ENCODE measurements at regions not wholly inside any gene's neighbourhood (a gene's known extent, or its start where the extent isn't known, plus 50 kb on each side); places are given as distances from the start of the nearest gene placed in this dataset.

DNA sequence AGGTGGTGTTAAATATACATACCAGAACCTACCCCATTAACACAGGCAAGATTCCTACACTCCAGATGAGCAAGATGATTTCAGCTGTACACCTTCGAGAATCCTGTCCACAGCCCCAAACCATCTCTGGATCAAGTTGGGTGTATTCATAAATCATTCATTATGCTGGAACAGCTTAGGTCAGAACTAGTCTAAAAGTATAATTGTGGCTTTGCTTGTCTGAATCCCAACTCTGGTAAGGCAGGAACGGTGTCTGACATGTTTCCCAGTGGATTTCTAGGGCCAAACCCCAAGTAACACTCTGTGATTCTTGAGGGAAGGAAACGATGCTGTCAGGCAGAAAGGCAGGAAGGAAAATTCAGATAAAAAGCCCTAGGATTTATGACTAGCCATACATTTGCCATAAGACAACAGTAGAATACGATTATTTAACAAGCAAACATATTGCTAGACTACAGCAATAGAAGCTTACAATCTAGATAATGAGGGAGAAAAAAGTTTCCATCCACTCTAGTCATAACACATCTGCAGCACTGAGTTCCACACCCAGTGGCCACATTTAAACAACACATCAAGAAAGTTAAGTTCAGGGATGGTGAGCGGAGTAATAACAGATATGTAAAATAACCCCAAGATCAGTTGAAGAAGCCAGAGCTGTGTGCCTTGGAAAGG is 444.8 kb downstream of the RND3 start:
- Histone ChIP-seq H3K79me2 (ENCODE audit: low read depth) (no peaks in the 10 kb centered on the region), H3K27me3 (ENCODE audit: insufficient read depth, low read depth) (no peaks in the 10 kb centered on the region), H3K4me3 (no peak overlapping the region), H3F3A (ENCODE audit: insufficient read depth, low read depth) (no peaks in the 10 kb centered on the region), H3K9me2 (ENCODE audit: insufficient read depth) (no peaks in the 10 kb centered on the region), H3K9me3 (ENCODE audit: insufficient read depth, low read depth) (no peaks in the 10 kb centered on the region), H2AFZ (no peak overlapping the region), H3K4me2 (no peak overlapping the region), H4K20me1 (ENCODE audit: insufficient read depth) (no peaks in the 10 kb centered on the region), H3K36me3 (ENCODE audit: low read depth) (no peaks in the 10 kb centered on the region), H3K27ac (no peak overlapping the region), H3K4me1 (replicated peaks; ENCODE audit: insufficient read depth) (no peaks in the 10 kb centered on the region)
- no TSS peak for BruUV-seq (replicated peaks)
- no peak for TF ChIP-seq CTCF (conservative IDR thresholded peaks at IDR 0.05)
- no peak for TF ChIP-seq EZH2 (IDR thresholded peaks at IDR 0.05; ENCODE audit: low read depth)
- intact Hi-C loops (cut with micrococcal nuclease; ENCODE audit: unreplicated experiment), result no loop called here
- no peak for DNase-seq
- POLR2A ChIA-PET (ENCODE audit: unreplicated experiment), result no interaction called here
- CTCF ChIA-PET, result no interaction called here

GRCh38 chr2:150041722-150042425 is 445.6 kb downstream of the RND3 start:
- Histone ChIP-seq H3K36me3 (ENCODE audit: low read depth) (no peaks in the 10 kb centered on the region), H3K79me2 (ENCODE audit: low read depth) (no peaks in the 10 kb centered on the region), H3K27ac (no peak overlapping the region), H3K4me3 (no peak overlapping the region), H2AFZ (no peak overlapping the region), H3K9me3 (ENCODE audit: insufficient read depth, low read depth) (no peaks in the 10 kb centered on the region), H3K9me2 (ENCODE audit: insufficient read depth) (no peaks in the 10 kb centered on the region), H3K4me1 (replicated peaks; ENCODE audit: insufficient read depth) (no peaks in the 10 kb centered on the region), H3K27me3 (ENCODE audit: insufficient read depth, low read depth) (no peaks in the 10 kb centered on the region), H3K4me2 (no peak overlapping the region), H3F3A (ENCODE audit: insufficient read depth, low read depth) (no peaks in the 10 kb centered on the region), H4K20me1 (ENCODE audit: insufficient read depth) (no peaks in the 10 kb centered on the region)
- no TSS peak for BruUV-seq (replicated peaks)
- CTCF ChIA-PET, result no interaction called here
- no peak for TF ChIP-seq CTCF (conservative IDR thresholded peaks at IDR 0.05)
- TF ChIP-seq EZH2 (IDR thresholded peaks at IDR 0.05; ENCODE audit: low read depth), result no peak
- DNase-seq, result no peak
- POLR2A ChIA-PET (ENCODE audit: unreplicated experiment), result no interaction called here
- intact Hi-C loops (cut with micrococcal nuclease; ENCODE audit: unreplicated experiment), result no loop called here

- H3K27ac ChIP-seq, result no peak overlapping the region
- H3F3A ChIP-seq (ENCODE audit: insufficient read depth, low read depth), result no peaks in the 10 kb centered on the region
- no peaks in the 10 kb centered on the region for H3K27me3 ChIP-seq (ENCODE audit: insufficient read depth, low read depth)
- no peaks in the 10 kb centered on the region for H4K20me1 ChIP-seq (ENCODE audit: insufficient read depth)
- no peak for TF ChIP-seq EZH2 (IDR thresholded peaks at IDR 0.05; ENCODE audit: low read depth)
- no peak for TF ChIP-seq CTCF (conservative IDR thresholded peaks at IDR 0.05)
- DNase-seq, result no peak
- no peaks in the 10 kb centered on the region for H3K36me3 ChIP-seq (ENCODE audit: low read depth)
- H3K79me2 ChIP-seq (ENCODE audit: low read depth), result no peaks in the 10 kb centered on the region
- CTCF ChIA-PET, result no interaction called here
- no TSS peak for BruUV-seq (replicated peaks)
- intact Hi-C loops (cut with micrococcal nuclease; ENCODE audit: unreplicated experiment), result no loop called here
- no peaks in the 10 kb centered on the region for H3K4me1 ChIP-seq (replicated peaks; ENCODE audit: insufficient read depth)
- no peak overlapping the region for H3K4me3 ChIP-seq
- no peak overlapping the region for H2AFZ ChIP-seq
- POLR2A ChIA-PET (ENCODE audit: unreplicated experiment), result no interaction called here
- no peaks in the 10 kb centered on the region for H3K9me2 ChIP-seq (ENCODE audit: insufficient read depth)
- no peak overlapping the region for H3K4me2 ChIP-seq
- no peaks in the 10 kb centered on the region for H3K9me3 ChIP-seq (ENCODE audit: insufficient read depth, low read depth)
Measured at GRCh38 chr2:150036622-150037021, 449.0 kb upstream of the MMADHC start.

All from PC-9 (cell line).